PC-3 (cell line): ENCODE measurements at regions not wholly inside any gene's neighbourhood (a gene's known extent, or its start where the extent isn't known, plus 50 kb on each side); places are given as distances from the start of the nearest gene placed in this dataset.

Experiments
- ATAC-seq: fragments of 200-7000 bp; cut with Tn5 transposase; 2 replicates; pipeline ENCODE4 v1.9.1; 2020; ENCODE audit warnings: mild to moderate bottlenecking, moderate library complexity
- BruUV-seq: library from RNA; stranded (reverse); fragments of 400-500 nt; replicated peaks from 2 replicates; lab custom pipeline; 2021; lab: Mats Ljungman, UMichigan
- CTCF ChIA-PET: fragments of 300-600 bp; sonication (Branson Sonifier 250); formaldehyde crosslinking; loops from one replicate; lab custom pipeline; 2022; ENCODE audit warnings: antibody characterized with exemption; lab: Charles Lee
- POLR2A ChIA-PET: fragments of 300-600 bp; sonication (Branson Sonifier 250); formaldehyde crosslinking; loops from one replicate; lab custom pipeline; 2022; ENCODE audit warnings: antibody characterized with exemption; ENCODE audit not compliant: unreplicated experiment; lab: Charles Lee
- DNase-seq: peaks from one replicate; pipeline ENCODE4 v3.0.0-alpha.2; 2015
- H2AFZ ChIP-seq: fragments of 300-600 bp; sonication (generic); 2 replicates; pipeline ENCODE4 v1.6.0; 2016; ENCODE audit warnings: antibody characterized with exemption, low read length
- H3F3A ChIP-seq: fragments of 300-600 bp; sonication (generic); one replicate; pipeline ENCODE4 v1.6.0; 2017; ENCODE audit warnings: antibody characterized with exemption, low read length, control low read depth, mild to moderate bottlenecking; ENCODE audit not compliant: unreplicated experiment
- H3K27ac ChIP-seq: fragments of 300-600 bp; sonication (generic); 2 replicates; pipeline ENCODE4 v1.5.1; 2016; ENCODE audit warnings: mild to moderate bottlenecking, low read length
- H3K27me3 ChIP-seq: fragments of 300-600 bp; sonication (generic); 2 replicates; pipeline ENCODE4 v1.6.1; 2016; ENCODE audit warnings: low read length, mixed read lengths
- H3K36me3 ChIP-seq: fragments of 300-600 bp; sonication (generic); 2 replicates; pipeline ENCODE4 v1.6.1; 2016; ENCODE audit warnings: low read depth, mixed run types, low read length, mixed read lengths
- H3K4me1 ChIP-seq: fragments of 300-600 bp; sonication (generic); 2 replicates; pipeline ENCODE4 v1.5.1; 2016; ENCODE audit warnings: low read length; ENCODE audit not compliant: insufficient read depth
- H3K4me2 ChIP-seq: fragments of 300-600 bp; sonication (generic); 2 replicates; pipeline ENCODE4 v1.6.0; 2016; ENCODE audit warnings: low read length
- H3K4me3 ChIP-seq: fragments of 300-600 bp; sonication (generic); 2 replicates; pipeline ENCODE4 v1.5.1; 2016; ENCODE audit warnings: mild to moderate bottlenecking, low read length, mixed read lengths
- H3K79me2 ChIP-seq: fragments of 300-600 bp; sonication (generic); 2 replicates; pipeline ENCODE4 v1.6.1; 2017; ENCODE audit warnings: low read length, mixed read lengths
- H3K9ac ChIP-seq: fragments of 300-600 bp; sonication (generic); 2 replicates; pipeline ENCODE4 v1.6.0; 2016; ENCODE audit warnings: mild to moderate bottlenecking, low read length
- H3K9me2 ChIP-seq: fragments of 300-600 bp; sonication (generic); replicated peaks from 2 replicates; pipeline ENCODE4 v1.6.1; 2016; ENCODE audit warnings: mixed run types, low read length, mixed read lengths
- H3K9me3 ChIP-seq: fragments of 300-600 bp; sonication (generic); 2 replicates; pipeline ENCODE4 v1.6.1; 2016; ENCODE audit warnings: low read length, mixed read lengths
- H4K20me1 ChIP-seq: fragments of 300-600 bp; sonication (generic); 2 replicates; pipeline ENCODE4 v1.6.1; 2016; ENCODE audit warnings: low read length, mixed read lengths
- EZH2 ChIP-seq: fragments of 300-600 bp; sonication (generic); IDR thresholded peaks from one replicate; pipeline ENCODE4 v1.6.1; 2017; ENCODE audit warnings: antibody characterized with exemption, mild to moderate bottlenecking, low read length; ENCODE audit not compliant: unreplicated experiment
- EZH2phosphoT487 ChIP-seq: fragments of 300-600 bp; sonication (generic); IDR thresholded peaks from 2 replicates; pipeline ENCODE4 v1.6.1; 2018; ENCODE audit warnings: mild to moderate bottlenecking, antibody characterized with exemption, low read length, borderline replicate concordance
- intact Hi-C: fragments of 100-400 bp; cut with micrococcal nuclease; formaldehyde crosslinking; loops from 2 replicates; pipeline ENCODE4 v1.9.0; 2023
- TF ChIP-seq, protein P1 (sequence below): fragments of 300-600 bp; sonication (generic); conservative IDR thresholded peaks from 2 replicates; pipeline ENCODE4 v1.5.1; 2017; ENCODE audit warnings: antibody characterized with exemption, low read depth, mild to moderate bottlenecking, low read length

GRCh38 chr5:96045888-96046287 lies 84.2 kb upstream of the ELL2 start:
- DNase-seq, result no peak
- Histone ChIP-seq H3K9me2 (no peaks in the 10 kb centered on the region), H3K4me2 (no peak overlapping the region), H3K36me3 (no peaks in the 10 kb centered on the region), H3F3A (no peaks in the 10 kb centered on the region), H3K9me3 (no peaks in the 10 kb centered on the region), H3K4me1 (peaks cover under 1% of the 10 kb centered on the region; the same call in 1 of the 2 replicates), H2AFZ (no peak overlapping the region), H3K27me3 (no peaks in the 10 kb centered on the region), H4K20me1 (no peaks in the 10 kb centered on the region), H3K27ac (no peak overlapping the region), H3K4me3 (no peak overlapping the region), H3K9ac (no peak overlapping the region), H3K79me2 (no peaks in the 10 kb centered on the region)
- TF ChIP-seq EZH2phosphoT487, result no peak
- TF ChIP-seq EZH2, result no peak
- TF ChIP-seq, protein P1, sequence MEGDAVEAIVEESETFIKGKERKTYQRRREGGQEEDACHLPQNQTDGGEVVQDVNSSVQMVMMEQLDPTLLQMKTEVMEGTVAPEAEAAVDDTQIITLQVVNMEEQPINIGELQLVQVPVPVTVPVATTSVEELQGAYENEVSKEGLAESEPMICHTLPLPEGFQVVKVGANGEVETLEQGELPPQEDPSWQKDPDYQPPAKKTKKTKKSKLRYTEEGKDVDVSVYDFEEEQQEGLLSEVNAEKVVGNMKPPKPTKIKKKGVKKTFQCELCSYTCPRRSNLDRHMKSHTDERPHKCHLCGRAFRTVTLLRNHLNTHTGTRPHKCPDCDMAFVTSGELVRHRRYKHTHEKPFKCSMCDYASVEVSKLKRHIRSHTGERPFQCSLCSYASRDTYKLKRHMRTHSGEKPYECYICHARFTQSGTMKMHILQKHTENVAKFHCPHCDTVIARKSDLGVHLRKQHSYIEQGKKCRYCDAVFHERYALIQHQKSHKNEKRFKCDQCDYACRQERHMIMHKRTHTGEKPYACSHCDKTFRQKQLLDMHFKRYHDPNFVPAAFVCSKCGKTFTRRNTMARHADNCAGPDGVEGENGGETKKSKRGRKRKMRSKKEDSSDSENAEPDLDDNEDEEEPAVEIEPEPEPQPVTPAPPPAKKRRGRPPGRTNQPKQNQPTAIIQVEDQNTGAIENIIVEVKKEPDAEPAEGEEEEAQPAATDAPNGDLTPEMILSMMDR, result no peak
- POLR2A ChIA-PET, result no interaction called here
- CTCF ChIA-PET, result no interaction called here
- no TSS peak for BruUV-seq
- no peak for ATAC-seq
- intact Hi-C loops, result no loop called here

DNA sequence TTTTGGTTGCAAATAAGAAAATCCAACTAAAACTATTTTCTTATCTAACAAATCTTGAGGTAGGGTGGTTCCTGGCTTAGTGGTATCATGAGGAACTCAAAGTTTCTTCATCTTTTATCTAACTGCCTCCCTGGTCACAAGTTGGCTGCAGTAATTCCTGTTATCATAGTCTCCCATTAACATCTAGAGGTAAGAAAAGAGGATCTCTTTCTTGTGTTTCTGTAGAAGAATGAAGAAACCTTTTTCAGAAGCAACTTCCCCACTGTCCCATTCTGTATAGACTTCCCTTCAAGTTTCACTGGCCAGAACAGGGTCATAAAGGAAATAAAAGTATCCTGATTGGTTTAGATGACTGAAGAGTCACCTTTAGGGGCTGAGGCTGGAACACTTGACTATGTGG lies 81.8 kb upstream of the ELL2 start:
- Histone ChIP-seq H3K79me2 (no peaks in the 10 kb centered on the region), H3K4me2 (no peak overlapping the region), H3K27ac (no peak overlapping the region), H2AFZ (no peak overlapping the region), H3K4me1 (no peaks in the 10 kb centered on the region), H3K36me3 (no peaks in the 10 kb centered on the region), H4K20me1 (no peaks in the 10 kb centered on the region), H3K27me3 (no peaks in the 10 kb centered on the region), H3K9me2 (no peaks in the 10 kb centered on the region), H3F3A (no peaks in the 10 kb centered on the region), H3K9ac (no peak overlapping the region), H3K9me3 (no peaks in the 10 kb centered on the region), H3K4me3 (no peak overlapping the region)
- intact Hi-C loops, result no loop called here
- ChIA-PET CTCF (no interaction called here), POLR2A (no interaction called here)
- ATAC-seq (no peak), DNase-seq (no peak)
- no TSS peak for BruUV-seq
- TF ChIP-seq, protein P1, result no peak
- no peak for TF ChIP-seq EZH2
- no peak for TF ChIP-seq EZH2phosphoT487

DNA sequence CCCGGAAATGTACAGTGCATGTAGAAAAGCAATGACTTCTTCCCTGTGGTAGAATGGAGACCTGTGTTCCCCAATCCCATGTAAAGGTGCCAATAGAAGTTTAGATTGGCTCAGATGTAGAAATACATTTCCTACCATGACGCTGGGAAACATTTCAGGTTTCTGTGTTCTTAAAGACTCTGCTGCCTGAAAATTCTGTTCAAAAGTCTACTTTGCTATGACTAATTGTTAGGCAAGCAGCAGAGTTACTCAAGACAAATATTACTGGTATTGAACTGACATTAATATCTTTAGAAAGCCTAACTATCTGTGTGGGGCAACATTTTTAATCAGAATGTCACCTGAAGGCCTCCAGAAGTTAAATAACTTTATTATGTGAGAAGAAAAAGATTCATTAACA lies 75.5 kb upstream of the ELL2 start:
- POLR2A ChIA-PET, result no interaction called here
- no peaks in the 10 kb centered on the region for H3K79me2 ChIP-seq
- peak overlapping the region; percentile 49; the same call in 1 of the 2 replicates for H3K4me3 ChIP-seq
- H3K4me2 ChIP-seq, result peak overlapping the region; percentile 72
- no peaks in the 10 kb centered on the region for H3K9me2 ChIP-seq
- TF ChIP-seq EZH2, result no peak
- TF ChIP-seq EZH2phosphoT487, result no peak
- TF ChIP-seq, protein P1, result no peak
- no peak overlapping the region for H2AFZ ChIP-seq
- H3K9ac ChIP-seq, result peak overlapping the region; percentile 65
- DNase-seq (peak; percentile 80), ATAC-seq (peak; percentile 60)
- intact Hi-C loops, result loop anchor here (1.0 to 2.0 kb wide), 2 partner anchors 57 to 222 kb away; no protein-coding TSS in a partner anchor
- peaks cover 6% of the 10 kb centered on the region; the same call in 1 of the 2 replicates for H3K36me3 ChIP-seq
- CTCF ChIA-PET, result no interaction called here
- H3K4me1 ChIP-seq, result peaks cover 36% of the 10 kb centered on the region
- peak overlapping the region; percentile 98 for H3K27ac ChIP-seq
- no peaks in the 10 kb centered on the region for H4K20me1 ChIP-seq
- H3K27me3 ChIP-seq, result no peaks in the 10 kb centered on the region
- BruUV-seq, result no TSS peak
- peaks cover 15% of the 10 kb centered on the region for H3F3A ChIP-seq
- H3K9me3 ChIP-seq, result no peaks in the 10 kb centered on the region; the same call in 1 of the 2 replicates
